ENCODE measurements at regions not wholly inside any gene's neighbourhood (a gene's known extent, or its start where the extent isn't known, plus 50 kb on each side); places are given as distances from the start of the nearest gene placed in this dataset.

GRCh38 chr2:750628-751027, 73.4 kb upstream of the TMEM18 start:
- no peak overlapping the region for H3K27ac ChIP-seq
- TF ChIP-seq CTCF (IDR thresholded peaks at IDR 0.05) (no peak), ZFX (IDR thresholded peaks at IDR 0.05; ENCODE audit: borderline replicate concordance) (no peak)

DNA sequence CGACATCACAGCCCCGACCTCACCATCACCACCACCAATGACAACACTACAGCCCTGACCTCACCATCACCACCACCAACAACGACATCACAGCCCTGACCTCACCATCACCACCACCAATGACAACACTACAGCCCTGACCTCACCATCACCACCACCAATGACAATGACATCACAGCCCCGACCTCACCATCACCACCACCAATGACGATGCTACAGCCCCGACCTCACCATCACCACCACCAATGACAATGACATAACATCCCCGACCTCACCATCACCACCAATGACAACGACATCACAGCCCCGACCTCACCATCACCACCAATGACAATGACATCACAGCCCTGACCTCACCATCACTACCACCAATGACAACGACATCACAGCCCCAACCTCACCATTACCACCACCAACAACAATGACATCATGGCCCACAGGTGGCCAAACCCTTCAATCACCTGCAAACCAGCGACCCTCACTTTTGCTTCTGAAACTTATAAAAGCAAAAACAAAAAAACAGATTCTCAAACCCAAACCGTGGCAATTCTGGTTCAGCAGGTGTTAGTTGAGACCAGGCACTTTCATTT, 70.7 kb upstream of the TMEM18 start:
- no peak overlapping the region for H3K27ac ChIP-seq
- TF ChIP-seq ZFX (IDR thresholded peaks at IDR 0.05; ENCODE audit: borderline replicate concordance): no peak
- no peak for TF ChIP-seq CTCF (IDR thresholded peaks at IDR 0.05)

DNA sequence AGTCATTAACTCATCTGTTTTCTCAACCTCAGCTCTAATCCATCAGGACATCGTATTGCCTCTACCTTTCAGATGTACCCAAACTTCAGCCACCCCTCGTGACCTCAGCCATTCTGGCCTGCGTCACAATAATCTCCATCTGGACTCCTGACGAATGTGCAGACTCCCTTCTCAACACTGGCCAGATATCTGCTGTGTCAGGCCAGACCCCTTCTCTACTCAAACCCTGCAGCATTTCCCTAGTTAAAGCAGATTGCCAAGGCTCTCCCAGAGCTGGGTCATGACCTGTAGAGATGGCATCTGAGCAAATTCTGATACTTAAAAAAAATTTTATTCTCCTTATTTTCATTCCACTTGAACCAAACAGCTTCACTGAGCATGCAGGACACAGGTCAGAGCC, 69.5 kb upstream of the TMEM18 start:
- TF ChIP-seq ZFX (IDR thresholded peaks at IDR 0.05; ENCODE audit: borderline replicate concordance) (no peak), CTCF (IDR thresholded peaks at IDR 0.05) (no peak)
- H3K27ac ChIP-seq: no peak overlapping the region

GRCh38 chr2:744088-744487, 66.9 kb upstream of the TMEM18 start:
- TF ChIP-seq CTCF (IDR thresholded peaks at IDR 0.05) (no peak), ZFX (IDR thresholded peaks at IDR 0.05; ENCODE audit: borderline replicate concordance) (no peak)
- H3K27ac ChIP-seq: no peak overlapping the region

GRCh38 chr2:742221-742620, 65.0 kb upstream of the TMEM18 start:
- H3K27ac ChIP-seq: no peak overlapping the region
- TF ChIP-seq CTCF (IDR thresholded peaks at IDR 0.05) (no peak), ZFX (IDR thresholded peaks at IDR 0.05; ENCODE audit: borderline replicate concordance) (no peak)

- TF ChIP-seq CTCF (IDR thresholded peaks at IDR 0.05): no peak
- TF ChIP-seq ZFX (IDR thresholded peaks at IDR 0.05; ENCODE audit: borderline replicate concordance): no peak
- H3K27ac ChIP-seq: peak overlapping the region; percentile 68
These were observed 63.9 kb upstream of the TMEM18 start for GRCh38 chr2:741195-741496.

- H3K27ac ChIP-seq: peak overlapping the region; percentile 68
These were observed 63.4 kb upstream of the TMEM18 start for GRCh38 chr2:740322-741194.

GRCh38 chr2:739864-740321, 62.7 kb upstream of the TMEM18 start:
- peak overlapping the region; percentile 68 for H3K27ac ChIP-seq

All from 22Rv1 (cell line).